HL-60/S4 treated with retinoic acid at 250 ng/mL for 4 days and 3 days (cell line): ENCODE measurements at regions not wholly inside any gene's neighbourhood (a gene's known extent, or its start where the extent isn't known, plus 50 kb on each side); places are given as distances from the start of the nearest gene placed in this dataset.
"Not testable (repeated sequence)": the region's sequence is repeated elsewhere in the genome, so short reads cannot be mapped to it uniquely, and the experiment has no call there.

Experiments used
- in situ Hi-C: fragments of 300-500 bp; cut with MboI; formaldehyde crosslinking; loops from 2 replicates; pipeline ENCODE4 v1.7.0; 2022; ENCODE audit warnings: low sequenced_read_pairs

- in situ Hi-C loops = no loop called here
These were observed 139.8 kb upstream of the ZEB1 start for GRCh38 chr10:31179091-31179680.

DNA sequence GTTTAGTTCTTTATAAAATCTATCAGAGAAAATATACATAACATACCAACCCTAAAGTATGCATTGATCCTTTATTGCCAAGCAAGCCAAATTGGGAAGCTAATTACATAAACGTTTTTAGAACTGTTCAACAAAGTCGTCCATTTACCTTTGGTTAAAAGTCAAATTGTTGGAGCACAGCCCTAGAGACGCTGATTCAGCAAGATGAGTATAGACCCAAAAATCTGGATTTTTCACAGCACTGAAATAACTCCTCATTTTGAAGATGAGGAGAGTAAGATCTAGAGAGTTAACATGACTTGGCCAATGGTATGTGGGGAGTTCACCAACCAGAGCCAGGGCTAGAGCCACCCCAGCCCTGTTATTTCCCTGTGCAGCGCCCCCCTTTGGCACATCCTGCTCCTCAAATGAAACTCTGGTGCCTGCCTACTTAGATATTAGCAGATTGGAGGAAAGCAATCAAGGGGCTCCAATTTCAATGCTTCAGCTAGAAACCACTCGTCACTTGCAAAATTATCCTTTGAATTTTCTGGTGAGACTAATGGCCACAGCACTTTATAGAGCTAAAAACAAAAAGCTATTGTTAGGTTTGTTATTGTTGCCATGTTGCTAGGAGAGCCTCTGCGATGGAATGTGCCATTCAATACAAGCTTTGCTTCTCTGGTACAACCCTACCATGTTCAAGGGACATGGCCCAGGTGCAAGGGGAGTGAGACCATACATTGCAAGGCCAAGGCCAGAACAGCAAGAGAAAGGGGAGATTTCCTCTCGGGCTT lies 132.6 kb upstream of the ZEB1 start:
- in situ Hi-C loops = no loop called here

GRCh38 chr10:31187182-31187581 lies 131.8 kb upstream of the ZEB1 start:
- in situ Hi-C loops = no loop called here

DNA sequence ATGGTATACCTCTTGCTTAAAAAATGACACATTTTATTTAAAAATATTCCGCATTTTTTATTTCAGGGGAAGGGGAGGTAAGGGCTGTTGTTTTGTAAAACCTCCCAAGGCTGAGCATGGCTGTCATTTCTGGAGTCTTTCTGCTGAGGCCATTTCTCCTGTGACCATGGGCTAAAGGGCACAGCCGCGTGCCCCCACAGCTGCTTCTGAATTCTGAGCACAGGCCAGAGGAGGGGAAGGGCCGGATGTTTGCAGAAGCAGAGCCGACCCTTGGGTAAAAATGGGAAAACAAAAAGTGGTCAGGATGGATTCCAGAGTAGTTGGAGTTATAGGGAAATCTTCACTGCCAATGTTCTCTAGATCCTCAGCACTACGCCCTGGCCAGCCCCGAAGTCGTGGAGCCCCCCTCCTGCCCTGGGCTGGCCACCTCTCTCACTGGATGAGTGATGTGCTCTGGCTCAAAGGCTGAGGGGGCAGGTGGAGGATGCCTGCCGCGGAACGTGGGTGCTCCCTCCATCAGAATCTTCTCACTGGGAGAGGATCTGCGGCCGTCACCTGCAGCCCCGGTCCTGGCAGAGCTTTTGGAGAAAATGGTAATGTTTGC lies 131.3 kb upstream of the ZEB1 start:
- in situ Hi-C loops = no loop called here

GRCh38 chr10:31188792-31189406 lies 130.1 kb upstream of the ZEB1 start:
- in situ Hi-C loops = no loop called here

DNA sequence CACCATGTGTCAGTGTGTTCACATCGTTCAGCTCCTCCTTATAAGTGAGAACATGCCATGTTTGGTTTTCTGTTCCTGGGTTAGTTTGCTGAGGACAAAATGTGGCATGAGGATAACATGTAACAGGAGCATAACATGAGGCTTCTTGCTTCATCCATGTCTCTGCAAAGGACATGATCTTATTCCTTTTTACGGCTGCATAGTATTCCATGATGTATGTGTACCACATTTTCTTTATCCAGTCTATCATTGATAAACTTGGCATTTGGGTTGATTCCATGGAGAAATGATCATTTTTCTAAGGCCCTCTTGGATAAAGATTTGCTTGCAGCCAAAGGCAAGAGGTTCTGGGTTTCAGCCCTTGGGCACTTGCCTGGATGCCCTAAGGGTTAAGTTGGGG lies 128.5 kb upstream of the ZEB1 start:
- in situ Hi-C loops = no loop called here

DNA sequence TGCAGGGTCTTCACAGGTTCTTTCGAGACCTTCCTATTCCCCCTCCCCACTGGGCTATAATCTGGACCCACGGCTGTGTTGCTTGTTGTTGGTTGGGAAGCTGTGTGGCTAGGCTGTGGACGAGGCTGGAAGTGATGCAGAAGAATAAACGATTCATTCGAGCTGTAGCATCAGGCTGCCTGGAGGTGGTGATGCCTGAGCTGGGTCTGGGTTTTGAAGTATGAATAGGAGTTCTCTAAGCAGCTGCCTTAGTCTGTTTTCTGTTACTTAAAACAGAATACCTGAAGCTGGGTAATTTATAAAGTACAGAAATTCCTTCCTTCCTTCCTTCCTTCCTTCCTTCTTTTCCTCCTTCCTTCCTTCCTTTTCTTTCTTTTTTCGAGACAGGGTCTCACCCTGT lies 126.5 kb upstream of the ZEB1 start:
- in situ Hi-C loops = no loop called here

DNA sequence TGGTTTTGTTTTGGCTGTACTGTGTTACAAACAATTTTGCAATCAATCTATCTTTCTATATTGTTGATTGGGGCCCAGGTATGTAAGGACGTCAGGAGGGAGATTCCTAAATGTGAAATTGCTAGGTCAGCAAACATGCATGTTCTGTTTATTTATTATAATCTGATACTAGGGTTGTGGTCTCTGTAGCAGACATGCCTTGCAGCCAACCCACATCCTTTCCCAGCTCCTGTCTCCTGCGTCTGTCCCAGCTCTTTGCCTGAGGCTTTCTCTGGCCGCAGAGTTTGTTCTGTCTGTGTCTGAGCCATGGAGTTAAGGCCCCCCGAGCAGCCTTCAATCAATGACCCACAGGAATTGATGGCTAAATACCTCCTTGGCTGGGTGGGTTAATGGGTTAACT lies 124.0 kb upstream of the ZEB1 start:
- in situ Hi-C loops = no loop called here

- in situ Hi-C loops = no loop called here
These were observed 121.1 kb upstream of the ZEB1 start for GRCh38 chr10:31197886-31198285.

GRCh38 chr10:31204090-31204489 lies 114.9 kb upstream of the ZEB1 start:
- in situ Hi-C loops = no loop called here

DNA sequence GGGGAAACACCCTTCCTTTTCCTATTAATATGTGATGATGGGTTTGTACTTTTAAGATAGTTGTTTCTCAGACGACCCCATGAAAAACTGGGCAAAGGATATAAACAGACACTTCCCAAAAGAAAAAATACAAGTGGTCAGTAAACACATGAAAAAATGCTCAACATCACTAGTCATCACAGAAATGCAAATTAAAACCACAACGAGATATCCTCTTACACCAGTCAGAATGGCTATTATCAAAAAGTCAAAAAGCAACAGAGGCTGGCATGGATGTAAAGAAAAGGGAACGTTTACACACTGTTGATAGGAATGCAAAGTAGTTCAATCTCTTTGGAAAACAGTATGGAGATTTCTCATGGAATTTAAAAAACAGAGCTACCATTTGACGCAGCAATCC lies 111.4 kb upstream of the ZEB1 start:
- in situ Hi-C loops = no loop called here

DNA sequence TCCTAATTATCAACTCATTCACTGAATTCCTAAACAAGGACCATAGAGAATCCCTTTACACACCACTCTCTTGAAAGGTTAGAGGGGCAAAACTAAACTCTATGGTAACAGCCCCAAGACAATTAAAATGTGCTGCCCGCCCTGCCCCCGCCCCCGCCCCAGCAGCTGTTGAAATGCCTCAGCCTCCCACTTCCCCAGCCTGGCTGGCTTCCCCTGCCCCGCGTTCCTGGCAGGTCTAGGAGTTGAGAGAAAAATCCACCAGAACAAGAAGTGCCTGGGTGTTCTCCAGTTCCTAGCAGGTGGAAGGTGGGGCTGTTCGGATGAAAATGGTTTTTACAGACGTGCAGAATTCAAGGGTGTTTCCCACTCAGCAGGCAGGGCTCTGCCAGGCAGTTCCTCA lies 109.5 kb upstream of the ZEB1 start:
- in situ Hi-C loops = no loop called here

GRCh38 chr10:31210190-31210589 lies 108.8 kb upstream of the ZEB1 start:
- in situ Hi-C loops = no loop called here

DNA sequence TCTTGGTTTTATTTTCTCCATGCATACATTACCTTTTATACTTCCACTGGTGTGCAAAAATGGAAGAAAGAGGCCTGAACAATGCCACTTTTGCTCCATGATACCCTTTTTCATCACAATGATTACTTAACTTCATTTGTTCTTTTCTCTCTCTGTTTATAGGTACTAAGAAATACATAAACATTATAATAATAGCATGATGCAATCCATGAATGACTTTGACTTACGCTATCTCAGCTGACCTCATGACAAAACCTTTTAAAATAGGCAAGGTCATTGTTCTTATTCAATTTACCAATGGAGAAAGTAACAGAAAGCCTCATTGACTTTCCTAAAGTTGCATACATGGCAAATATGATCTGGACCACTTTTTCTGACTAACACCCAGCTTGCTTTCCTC lies 105.1 kb upstream of the ZEB1 start:
- in situ Hi-C loops = no loop called here

DNA sequence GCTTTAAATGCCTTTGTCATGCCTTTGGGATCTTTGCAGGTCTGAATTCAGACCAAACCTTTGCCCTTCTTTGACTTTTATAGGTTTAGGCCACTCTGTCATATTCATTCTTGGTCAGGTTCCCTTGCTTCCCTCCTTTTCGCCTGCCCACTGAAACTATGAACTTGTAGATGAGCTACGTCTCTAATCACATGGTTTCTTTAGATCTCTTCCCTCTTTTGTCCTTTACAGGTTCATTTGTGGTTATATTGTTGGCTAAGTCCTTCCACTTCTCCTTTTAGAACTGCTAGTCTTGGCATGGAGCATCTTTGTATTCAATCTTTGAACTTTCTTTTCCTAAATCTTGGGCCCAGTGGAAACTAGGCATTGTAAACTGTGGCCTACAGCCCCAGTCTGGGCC lies 104.0 kb upstream of the ZEB1 start:
- in situ Hi-C loops = no loop called here

DNA sequence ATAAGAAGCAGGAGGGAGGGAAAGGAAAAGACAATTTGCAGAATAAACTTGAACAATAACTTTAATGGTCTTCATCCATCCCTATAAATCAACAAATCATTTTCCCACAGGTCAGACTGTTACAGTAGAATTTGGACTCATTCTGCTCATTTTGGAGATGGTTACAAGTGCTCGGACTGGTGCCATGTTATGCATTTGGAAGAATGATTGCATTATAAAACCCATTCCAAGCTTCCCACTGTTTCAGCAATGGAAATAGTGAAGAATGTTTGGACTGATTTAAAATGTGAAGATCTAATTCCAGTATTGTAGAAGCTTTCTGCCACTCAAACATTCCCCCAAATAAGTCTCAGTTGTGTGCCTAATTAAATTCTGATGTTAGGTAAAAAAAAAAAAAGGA lies 99.7 kb upstream of the ZEB1 start:
- in situ Hi-C loops = no loop called here

- in situ Hi-C loops = not testable (repeated sequence)
These were observed 90.2 kb upstream of the ZEB1 start for GRCh38 chr10:31228780-31229179.

DNA sequence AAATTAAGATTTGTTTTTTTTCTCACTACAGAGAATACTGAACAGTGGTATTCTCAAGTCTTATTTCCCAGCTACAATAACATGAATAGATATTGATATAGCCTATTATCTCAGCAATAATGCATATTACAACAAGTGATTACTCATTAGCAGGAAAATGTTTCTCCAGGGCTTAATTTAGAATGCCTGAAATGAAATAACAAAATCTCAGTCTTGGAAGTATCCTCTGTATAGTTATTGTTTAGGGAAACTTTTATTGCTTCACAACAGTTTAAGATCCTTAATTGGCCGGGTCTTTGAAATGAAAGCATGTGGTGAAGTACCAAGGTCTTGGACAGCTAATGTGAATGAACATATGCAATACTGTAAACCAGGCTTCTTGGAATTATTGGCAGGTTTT lies 79.1 kb upstream of the ZEB1 start:
- in situ Hi-C loops = no loop called here

DNA sequence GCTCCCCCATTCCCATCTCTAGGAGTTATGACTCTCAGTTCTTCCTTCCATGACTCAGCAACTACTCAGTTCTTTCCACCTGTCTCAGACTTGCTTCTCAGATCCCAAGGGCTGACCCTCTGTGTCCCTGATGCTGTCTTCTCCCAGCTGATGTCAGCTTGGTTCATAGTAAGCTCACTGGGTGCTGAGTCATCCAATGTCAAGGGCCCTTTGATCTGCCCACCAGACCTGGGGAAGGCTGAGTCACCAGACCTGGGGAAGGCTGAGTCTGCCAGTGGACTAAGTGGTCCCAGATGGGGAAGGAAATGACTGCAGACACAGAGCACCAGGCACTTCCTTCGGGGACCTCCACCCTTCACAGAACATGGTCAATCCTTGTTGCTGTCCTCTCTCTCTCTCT lies 76.1 kb upstream of the ZEB1 start:
- in situ Hi-C loops = no loop called here

GRCh38 chr10:31251118-31251517 lies 67.9 kb upstream of the ZEB1 start:
- in situ Hi-C loops = not testable (repeated sequence)

- in situ Hi-C loops = no loop called here
These were observed 65.8 kb upstream of the ZEB1 start for GRCh38 chr10:31253237-31253636.
